Muscle of leg (tissue), 3 donors: ENCODE measurements at regions not wholly inside any gene's neighbourhood (a gene's known extent, or its start where the extent isn't known, plus 50 kb on each side); places are given as distances from the start of the nearest gene placed in this dataset.

Experiments
- DNase-seq: peaks from one replicate; pipeline ENCODE4 v3.0.0; 2013
- H3K27ac ChIP-seq: one replicate; pipeline ENCODE4 v1.5.1; 2013; ENCODE audit warnings: mild to moderate bottlenecking, low read length, control low read depth
- H3K27me3 ChIP-seq: one replicate; pipeline ENCODE4 v1.6.1; 2013; ENCODE audit warnings: low read length; ENCODE audit not compliant: control insufficient read depth, insufficient read depth
- H3K36me3 ChIP-seq: one replicate; pipeline ENCODE4 v1.6.1; 2013; ENCODE audit warnings: low read length; ENCODE audit not compliant: control insufficient read depth, insufficient read depth
- H3K4me1 ChIP-seq: one replicate; pipeline ENCODE4 v1.6.1; 2013; ENCODE audit warnings: low read length; ENCODE audit not compliant: control insufficient read depth, insufficient read depth
- H3K4me3 ChIP-seq: one replicate; pipeline ENCODE4 v1.5.1; 2013; ENCODE audit warnings: low read length, control low read depth
- H3K9me3 ChIP-seq: replicated peaks from 2 replicates; pipeline ENCODE4 v1.6.1; 2013; ENCODE audit warnings: low read depth, low read length; ENCODE audit not compliant: control insufficient read depth
- WGBS: methylation state at CpG from one replicate; pipeline ENCODE4 v1.1.5; 2013; ENCODE audit warnings: missing lambda C conversion rate; ENCODE audit not compliant: insufficient coverage; 5-methylcytosine and 5-hydroxymethylcytosine counted together

DNA sequence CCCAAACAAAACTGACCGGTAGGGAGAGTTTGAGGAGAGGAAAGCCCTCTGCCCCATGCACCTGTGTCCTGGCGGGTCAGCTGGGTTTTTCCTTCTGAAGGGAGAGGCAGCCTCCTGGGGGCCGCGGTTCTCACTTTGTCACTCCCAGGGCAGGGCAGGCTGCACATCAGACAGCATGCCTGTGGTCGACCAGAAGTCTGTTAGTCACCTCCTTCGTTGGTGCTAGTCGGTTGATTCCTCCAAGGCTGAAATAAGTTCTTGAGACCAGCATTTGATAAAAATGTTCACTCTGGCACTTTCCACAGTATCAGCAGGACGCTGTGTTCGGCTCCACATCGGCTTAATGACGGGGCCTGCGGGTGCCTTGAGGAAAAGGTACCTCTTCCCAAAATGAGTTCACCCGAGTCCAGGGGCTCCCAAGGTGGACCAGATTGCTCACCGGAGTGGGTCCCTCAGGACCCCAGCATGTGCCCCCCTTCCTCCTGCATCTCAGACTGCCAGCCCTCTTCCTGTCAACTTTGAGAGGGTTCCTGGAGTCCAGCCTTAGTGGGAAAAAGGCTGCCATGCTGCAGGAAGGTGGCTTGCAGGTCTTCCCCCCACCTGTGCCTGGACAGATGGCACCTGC lies 373.7 kb upstream of the B3GAT1 start:
- Histone ChIP-seq H3K36me3 (no peaks in the 10 kb centered on the region), H3K27ac (no peak overlapping the region), H3K27me3 (no peaks in the 10 kb centered on the region), H3K4me3 (no peak overlapping the region), H3K9me3 (no peaks in the 10 kb centered on the region), H3K4me1 (peaks cover 3% of the 10 kb centered on the region)
- WGBS = 88% methylated on average over 14 of the region's 14 CpGs
- DNase-seq = no peak

DNA sequence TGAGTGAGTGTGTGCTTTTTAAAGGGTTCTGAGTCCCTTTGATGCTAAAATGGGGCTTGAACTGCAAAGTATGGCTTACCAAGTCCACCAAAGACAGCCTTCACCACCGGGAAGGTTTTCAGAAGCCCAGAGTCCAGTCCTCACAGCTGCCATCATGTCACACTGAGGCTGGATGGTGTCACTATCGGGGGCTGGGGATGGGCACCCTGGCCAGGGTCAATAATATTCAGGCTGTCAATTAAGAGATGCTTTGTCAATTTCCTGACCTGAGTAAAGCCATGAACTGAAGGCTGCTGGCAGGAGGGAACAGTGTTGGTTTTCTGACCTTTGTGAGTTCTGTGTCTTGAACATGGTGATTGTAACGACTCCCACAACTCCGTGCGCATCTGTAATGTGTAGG lies 373.0 kb upstream of the B3GAT1 start:
- no peak for DNase-seq
- Histone ChIP-seq H3K4me1 (peaks cover 5% of the 10 kb centered on the region), H3K36me3 (no peaks in the 10 kb centered on the region), H3K27ac (no peak overlapping the region), H3K27me3 (no peaks in the 10 kb centered on the region), H3K4me3 (no peak overlapping the region), H3K9me3 (no peaks in the 10 kb centered on the region)
- 97% methylated on average over 4 of the region's 5 CpGs for WGBS

DNA sequence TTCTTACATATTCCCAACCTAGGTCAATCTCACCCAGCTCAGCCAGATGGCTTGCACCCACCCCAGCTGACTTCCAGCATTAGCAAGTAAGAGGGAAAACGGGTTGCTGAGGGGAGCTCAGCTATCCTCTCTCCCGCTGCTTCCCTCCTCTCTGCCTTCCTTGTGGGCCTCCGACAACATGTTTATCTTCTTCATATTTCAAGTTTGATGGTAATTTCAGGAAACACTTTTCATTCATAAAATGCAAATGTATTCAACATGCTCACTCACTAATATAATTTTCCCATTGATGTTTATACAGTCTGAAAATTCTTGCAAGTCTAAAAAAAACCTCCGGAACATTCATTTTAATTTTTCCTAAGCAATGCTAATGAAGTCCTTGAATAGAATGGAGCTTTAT lies 372.5 kb upstream of the B3GAT1 start:
- H3K9me3 ChIP-seq = no peaks in the 10 kb centered on the region

DNA sequence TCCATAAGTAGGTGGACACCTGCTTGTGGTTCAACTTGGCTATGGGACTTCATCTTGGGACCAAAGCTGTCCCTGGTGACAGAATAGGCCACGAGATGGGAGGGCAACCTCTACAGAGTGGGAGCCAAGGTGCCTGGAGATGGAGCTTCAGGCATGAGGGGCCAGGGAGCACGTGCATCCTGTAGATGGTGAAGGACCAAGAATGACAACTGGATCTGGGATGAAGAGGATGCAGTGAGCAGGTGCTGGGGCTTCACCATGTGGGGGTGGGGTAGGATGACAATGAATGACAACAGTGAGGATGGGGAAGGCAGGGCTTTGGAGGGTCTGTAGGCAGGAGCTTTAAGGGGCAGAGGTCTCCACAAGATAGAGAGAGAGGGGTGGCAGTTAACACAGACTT lies 372.0 kb upstream of the B3GAT1 start:
- H3K4me1 ChIP-seq = peaks cover 5% of the 10 kb centered on the region
- H3K27me3 ChIP-seq = no peaks in the 10 kb centered on the region
- 60% methylated on average over 2 of the region's 2 CpGs for WGBS
- no peak overlapping the region for H3K4me3 ChIP-seq
- H3K27ac ChIP-seq = no peak overlapping the region
- no peaks in the 10 kb centered on the region for H3K36me3 ChIP-seq
- H3K9me3 ChIP-seq = no peaks in the 10 kb centered on the region
- no peak for DNase-seq

More for the DNA sequence above, 372.5 kb upstream of the B3GAT1 start:
- Histone ChIP-seq H3K27me3 (no peaks in the 10 kb centered on the region), H3K36me3 (no peaks in the 10 kb centered on the region), H3K4me3 (no peak overlapping the region), H3K27ac (no peak overlapping the region), H3K4me1 (peaks cover 5% of the 10 kb centered on the region)
- no peak for DNase-seq
- WGBS = 83% methylated on average over 1 of the region's 4 CpGs

DNA sequence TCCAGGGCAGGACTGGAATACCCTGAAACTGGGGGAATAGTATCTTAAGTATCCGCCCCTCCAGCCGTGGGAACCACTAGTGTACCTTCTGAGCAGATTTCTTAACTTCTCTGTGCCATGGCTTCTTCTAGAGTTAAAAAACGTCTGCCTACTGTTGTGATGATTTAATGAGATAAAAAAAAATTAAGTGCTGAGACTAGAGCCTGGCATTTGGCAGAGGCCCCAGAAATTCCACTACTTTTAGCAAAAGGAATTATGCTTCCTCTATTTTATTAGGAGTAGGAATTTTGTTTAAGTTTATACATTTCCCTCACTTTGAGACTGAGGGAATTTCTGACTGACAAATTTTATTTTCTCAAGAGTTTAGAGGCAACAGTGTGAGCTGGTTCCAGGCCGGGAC lies 371.2 kb upstream of the B3GAT1 start:
- Histone ChIP-seq H3K27ac (no peak overlapping the region), H3K4me3 (no peak overlapping the region), H3K9me3 (no peaks in the 10 kb centered on the region), H3K4me1 (peaks cover 5% of the 10 kb centered on the region), H3K27me3 (no peaks in the 10 kb centered on the region), H3K36me3 (no peaks in the 10 kb centered on the region)
- no peak for DNase-seq
- 40% methylated on average over 1 of the region's 4 CpGs for WGBS

DNA sequence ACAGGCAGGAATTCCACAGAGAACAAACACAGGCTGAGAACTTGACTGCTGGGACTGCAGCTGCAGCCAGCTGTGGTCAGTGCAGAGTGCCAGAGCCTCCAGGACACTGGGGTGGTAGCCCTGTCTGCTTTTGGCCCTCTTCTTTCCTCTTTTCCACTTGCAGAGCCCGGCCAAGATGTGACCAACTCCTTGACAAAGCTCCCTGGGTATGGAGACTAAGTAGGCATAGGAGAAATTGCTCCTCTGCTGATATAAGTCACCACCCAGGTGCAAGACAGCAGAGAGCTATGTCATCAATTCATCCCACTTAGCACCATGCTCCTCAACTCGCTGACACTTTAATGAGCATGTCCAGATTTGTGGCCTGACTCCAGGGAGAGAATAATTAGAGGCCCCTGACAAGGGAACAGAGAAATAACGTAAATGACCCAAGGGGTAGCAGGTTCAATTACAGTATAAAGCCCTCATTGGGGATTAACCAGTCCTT lies 369.4 kb upstream of the B3GAT1 start:
- no peaks in the 10 kb centered on the region for H3K27me3 ChIP-seq
- WGBS = 0% methylated on average over 1 of the region's 3 CpGs
- no peak overlapping the region for H3K4me3 ChIP-seq
- DNase-seq = peak; percentile 13
- H3K9me3 ChIP-seq = no peaks in the 10 kb centered on the region
- no peak overlapping the region for H3K27ac ChIP-seq
- H3K36me3 ChIP-seq = no peaks in the 10 kb centered on the region
- H3K4me1 ChIP-seq = peaks cover 5% of the 10 kb centered on the region

DNA sequence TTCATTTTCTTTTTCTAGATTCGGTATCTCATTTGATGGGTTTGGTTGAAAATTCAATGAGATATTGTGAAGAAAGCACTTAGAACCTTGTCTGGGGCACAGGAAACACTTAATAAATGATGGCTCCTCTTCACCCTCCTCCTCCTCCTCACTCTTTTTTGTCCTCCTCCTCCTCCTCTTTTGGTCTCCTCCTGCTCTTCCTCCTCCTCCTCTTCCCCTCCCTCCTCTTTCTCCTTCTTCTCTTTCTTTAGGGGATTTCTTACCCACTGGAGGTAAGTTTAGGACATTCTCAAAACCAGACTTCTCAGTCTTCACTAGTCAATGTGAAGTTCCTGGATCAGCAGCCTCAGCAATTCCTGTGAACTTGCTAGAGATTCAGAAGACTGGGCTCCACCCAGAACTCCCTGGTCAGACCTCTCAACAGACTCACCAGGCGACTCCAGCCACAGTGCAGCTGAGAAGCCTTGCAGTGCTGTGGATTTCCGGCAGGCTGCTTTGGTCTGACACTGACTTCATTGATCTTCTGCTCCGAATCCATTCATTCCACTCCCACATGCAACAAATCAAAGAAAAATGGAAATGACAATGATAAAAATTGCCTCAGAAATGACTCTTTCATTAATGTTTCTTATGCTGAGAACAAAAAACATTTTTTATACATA lies 368.6 kb upstream of the B3GAT1 start:
- H3K27me3 ChIP-seq = no peaks in the 10 kb centered on the region
- H3K36me3 ChIP-seq = no peaks in the 10 kb centered on the region
- H3K27ac ChIP-seq = no peak overlapping the region
- H3K9me3 ChIP-seq = no peaks in the 10 kb centered on the region
- 29% methylated on average over 2 of the region's 4 CpGs for WGBS
- no peak for DNase-seq
- peaks cover 5% of the 10 kb centered on the region for H3K4me1 ChIP-seq
- no peak overlapping the region for H3K4me3 ChIP-seq

DNA sequence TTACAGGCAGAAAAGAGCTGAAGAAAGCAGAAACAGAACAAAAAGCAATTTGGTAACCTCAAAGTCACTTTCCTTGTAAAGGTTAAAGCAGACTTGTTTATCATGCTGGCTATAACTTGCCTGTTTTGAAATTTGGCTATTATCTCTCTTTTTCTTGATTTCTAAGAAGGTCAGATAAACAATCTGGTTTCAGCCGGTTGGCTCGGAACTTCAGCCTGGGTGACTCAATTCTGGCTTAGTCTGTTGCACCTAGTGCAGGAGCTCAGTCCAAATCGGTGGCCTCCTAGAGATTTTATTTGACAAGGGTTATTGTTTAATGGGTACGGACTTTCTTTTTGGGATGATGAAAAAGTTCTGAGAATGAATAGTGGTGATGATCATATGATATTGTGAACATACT lies 367.1 kb upstream of the B3GAT1 start:
- H3K36me3 ChIP-seq = no peaks in the 10 kb centered on the region
- H3K4me3 ChIP-seq = no peak overlapping the region
- WGBS = no CpG with 5 or more reads among the region's 4 CpGs
- H3K27ac ChIP-seq = no peak overlapping the region
- H3K9me3 ChIP-seq = no peaks in the 10 kb centered on the region
- no peaks in the 10 kb centered on the region for H3K27me3 ChIP-seq
- DNase-seq = no peak
- H3K4me1 ChIP-seq = peaks cover 5% of the 10 kb centered on the region

DNA sequence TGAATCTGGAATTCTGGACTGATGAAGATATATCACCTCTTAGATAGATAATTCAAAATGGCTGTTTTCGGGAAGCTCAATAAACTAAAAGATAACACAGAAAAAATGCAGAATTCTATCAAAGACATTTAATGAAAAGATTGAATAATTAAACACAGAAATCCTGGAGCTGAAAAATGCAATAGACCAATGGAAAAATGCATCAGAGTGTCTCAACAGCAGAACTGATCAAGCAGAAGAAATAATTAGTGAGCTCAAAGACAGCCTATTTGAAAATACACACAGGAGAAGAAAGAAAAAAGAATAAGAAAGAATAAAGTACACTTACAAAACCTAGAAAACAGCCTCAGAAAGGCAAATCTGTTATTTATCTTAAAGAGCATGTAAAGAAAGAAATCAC lies 356.4 kb upstream of the B3GAT1 start:
- no CpG with 5 or more reads among the region's 1 CpG for WGBS
- H3K27ac ChIP-seq = no peak overlapping the region
- H3K4me3 ChIP-seq = no peak overlapping the region
- peaks cover 3% of the 10 kb centered on the region for H3K9me3 ChIP-seq
- no peaks in the 10 kb centered on the region for H3K27me3 ChIP-seq
- H3K4me1 ChIP-seq = no peaks in the 10 kb centered on the region
- DNase-seq = no peak
- H3K36me3 ChIP-seq = no peaks in the 10 kb centered on the region

DNA sequence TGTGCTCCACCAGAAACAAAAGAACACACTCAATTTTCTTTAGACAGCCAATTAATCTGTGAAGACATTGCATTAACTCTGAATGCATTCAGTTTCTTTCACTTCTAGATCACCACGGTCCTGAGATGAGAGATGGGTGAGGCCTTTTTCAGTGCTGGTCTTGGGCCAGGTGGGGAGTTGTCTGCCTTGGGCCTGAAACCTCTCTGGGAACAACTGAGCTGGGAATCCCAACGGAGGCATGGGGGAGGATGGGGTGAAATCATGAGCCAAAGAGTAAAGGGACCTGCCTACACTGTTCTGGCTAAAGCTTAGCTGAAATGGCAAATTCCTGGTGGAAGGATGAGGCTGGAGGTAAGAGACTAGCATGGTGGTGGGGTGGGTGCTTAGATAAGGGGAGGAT lies 353.5 kb upstream of the B3GAT1 start:
- H3K9me3 ChIP-seq = peaks cover 3% of the 10 kb centered on the region
- no peak for DNase-seq
- no peak overlapping the region for H3K27ac ChIP-seq
- no peaks in the 10 kb centered on the region for H3K36me3 ChIP-seq
- H3K4me1 ChIP-seq = no peaks in the 10 kb centered on the region
- WGBS = 71% methylated on average over 1 of the region's 2 CpGs
- H3K4me3 ChIP-seq = no peak overlapping the region
- H3K27me3 ChIP-seq = no peaks in the 10 kb centered on the region
